Trophoblast cell (in vitro differentiated cells and primary cell): ENCODE measurements at regions not wholly inside any gene's neighbourhood (a gene's known extent, or its start where the extent isn't known, plus 50 kb on each side); places are given as distances from the start of the nearest gene placed in this dataset.
"Not testable (repeated sequence)": the region's sequence is repeated elsewhere in the genome, so short reads cannot be mapped to it uniquely, and the experiment has no call there.

ENCODE experiments used
- DNase-seq, 2 donors: peaks; one replicate each; pipeline ENCODE4 v3.0.0-alpha.2; 2016
- H2AFZ ChIP-seq: 2 replicates; pipeline ENCODE4 v1.6.1; 2013; ENCODE audit warnings: low read length, moderate library complexity, mild to moderate bottlenecking; ENCODE audit not compliant: insufficient read depth, poor library complexity
- H2AK5ac ChIP-seq: 2 replicates; pipeline ENCODE4 v1.6.1; 2013; ENCODE audit warnings: mild to moderate bottlenecking, low read length
- H2BK120ac ChIP-seq: 2 replicates; pipeline ENCODE4 v1.6.1; 2013; ENCODE audit warnings: low read length, mild to moderate bottlenecking, moderate library complexity; ENCODE audit not compliant: insufficient read depth, poor library complexity
- H2BK12ac ChIP-seq: 2 replicates; pipeline ENCODE4 v1.6.1; 2013; ENCODE audit warnings: mild to moderate bottlenecking, low read length, moderate library complexity
- H2BK5ac ChIP-seq: 2 replicates; pipeline ENCODE4 v1.6.1; 2013; ENCODE audit warnings: low read length, low read depth, moderate library complexity, mild to moderate bottlenecking; ENCODE audit not compliant: poor library complexity
- H3K14ac ChIP-seq: 2 replicates; pipeline ENCODE4 v1.6.1; 2013; ENCODE audit warnings: mild to moderate bottlenecking, low read length
- H3K18ac ChIP-seq: 2 replicates; pipeline ENCODE4 v1.6.1; 2013; ENCODE audit warnings: mild to moderate bottlenecking, low read length
- H3K23ac ChIP-seq: 2 replicates; pipeline ENCODE4 v1.6.1; 2013; ENCODE audit warnings: low read length
- H3K27ac ChIP-seq: 2 replicates; pipeline ENCODE4 v1.5.1; 2013; ENCODE audit warnings: low read depth, mild to moderate bottlenecking, inconsistent platforms, low read length, moderate library complexity
- H3K27me3 ChIP-seq: 2 replicates; pipeline ENCODE4 v1.6.1; 2013; ENCODE audit warnings: inconsistent platforms, mild to moderate bottlenecking, low read length, moderate library complexity; ENCODE audit not compliant: insufficient read depth
- H3K36me3 ChIP-seq, 2 experiments: 1 replicate in 1 of 2; 2 replicates in 1 of 2; pipeline ENCODE4 v1.6.1; 2013; ENCODE audit warnings: low read length in 2 of 2, mild to moderate bottlenecking in 2 of 2, moderate library complexity in 1 of 2; ENCODE audit not compliant: insufficient read depth in 2 of 2, control insufficient read depth in 1 of 2
- H3K4ac ChIP-seq: 2 replicates; pipeline ENCODE4 v1.6.1; 2013; ENCODE audit warnings: low read depth, mild to moderate bottlenecking, low read length, moderate library complexity
- H3K4me1 ChIP-seq, 2 experiments: 1 replicate in 1 of 2; 2 replicates in 1 of 2; pipeline ENCODE4 v1.6.1; 2013; ENCODE audit warnings: low read length in 2 of 2, mild to moderate bottlenecking in 2 of 2, moderate library complexity in 1 of 2; ENCODE audit not compliant: insufficient read depth in 2 of 2, control insufficient read depth in 1 of 2
- H3K4me2 ChIP-seq: 2 replicates; pipeline ENCODE4 v1.6.1; 2013; ENCODE audit warnings: inconsistent platforms, mild to moderate bottlenecking, low read length, moderate library complexity
- H3K4me3 ChIP-seq: 2 replicates; pipeline ENCODE4 v1.5.1; 2013; ENCODE audit warnings: mild to moderate bottlenecking, low read depth, low read length, inconsistent platforms
- H3K79me1 ChIP-seq: one replicate; pipeline ENCODE4 v1.6.1; 2013; ENCODE audit warnings: low read length
- H3K79me2 ChIP-seq: 2 replicates; pipeline ENCODE4 v1.6.1; 2013; ENCODE audit warnings: low read length, mild to moderate bottlenecking; ENCODE audit not compliant: control insufficient read depth, insufficient read depth, poor library complexity
- H3K9ac ChIP-seq: 2 replicates; pipeline ENCODE4 v1.6.1; 2013; ENCODE audit warnings: mild to moderate bottlenecking, low read length
- H3K9me3 ChIP-seq: 2 replicates; pipeline ENCODE4 v1.6.1; 2013; ENCODE audit warnings: low read depth, mild to moderate bottlenecking, control low read depth, inconsistent platforms, low read length; ENCODE audit not compliant: insufficient read depth
- H4K12ac ChIP-seq: 2 replicates; pipeline ENCODE4 v1.6.1; 2013; ENCODE audit warnings: low read depth, mild to moderate bottlenecking, low read length, moderate library complexity
- H4K8ac ChIP-seq: 2 replicates; pipeline ENCODE4 v1.6.1; 2013; ENCODE audit warnings: low read depth, mild to moderate bottlenecking, low read length, moderate library complexity
- H4K91ac ChIP-seq: one replicate; pipeline ENCODE4 v1.6.1; 2013; ENCODE audit warnings: low read depth, mild to moderate bottlenecking, low read length, moderate library complexity
- WGBS: extraction: QIAGEN DNeasy Blood & Tissue Kit; methylation state at CpG from one replicate; pipeline ENCODE4 v1.1.7; 2013; ENCODE audit warnings: missing lambda C conversion rate; ENCODE audit not compliant: insufficient read length, insufficient coverage; ENCODE audit errors: extremely low coverage; 5-methylcytosine and 5-hydroxymethylcytosine counted together

GRCh38 chrX:115357326-115358120, 68.0 kb downstream of the LUZP4 start:
- no peak overlapping the region for H3K14ac ChIP-seq
- H3K4ac ChIP-seq, result no peak overlapping the region
- H3K27ac ChIP-seq, result no peak overlapping the region
- H3K4me2 ChIP-seq, result no peak overlapping the region
- H3K79me1 ChIP-seq, result no peaks in the 10 kb centered on the region
- no peaks in the 10 kb centered on the region for H3K4me1 ChIP-seq
- no peak overlapping the region for H2BK5ac ChIP-seq
- no peak for DNase-seq
- H3K9ac ChIP-seq, result no peak overlapping the region
- H2AK5ac ChIP-seq, result no peak overlapping the region
- no CpG with 5 or more reads among the region's 3 CpGs for WGBS
- H2AFZ ChIP-seq, result no peak overlapping the region
- H4K8ac ChIP-seq, result no peak overlapping the region
- no peak overlapping the region for H4K12ac ChIP-seq
- H2BK12ac ChIP-seq, result no peak overlapping the region
- no peak overlapping the region for H3K18ac ChIP-seq
- no peaks in the 10 kb centered on the region for H3K27me3 ChIP-seq
- H3K36me3 ChIP-seq, result no peaks in the 10 kb centered on the region
- no peaks in the 10 kb centered on the region for H3K79me2 ChIP-seq
- H4K91ac ChIP-seq, result no peak overlapping the region
- H2BK120ac ChIP-seq, result no peak overlapping the region
- no peak overlapping the region for H3K4me3 ChIP-seq
- H3K9me3 ChIP-seq, result no peaks in the 10 kb centered on the region
- no peak overlapping the region for H3K23ac ChIP-seq

DNA sequence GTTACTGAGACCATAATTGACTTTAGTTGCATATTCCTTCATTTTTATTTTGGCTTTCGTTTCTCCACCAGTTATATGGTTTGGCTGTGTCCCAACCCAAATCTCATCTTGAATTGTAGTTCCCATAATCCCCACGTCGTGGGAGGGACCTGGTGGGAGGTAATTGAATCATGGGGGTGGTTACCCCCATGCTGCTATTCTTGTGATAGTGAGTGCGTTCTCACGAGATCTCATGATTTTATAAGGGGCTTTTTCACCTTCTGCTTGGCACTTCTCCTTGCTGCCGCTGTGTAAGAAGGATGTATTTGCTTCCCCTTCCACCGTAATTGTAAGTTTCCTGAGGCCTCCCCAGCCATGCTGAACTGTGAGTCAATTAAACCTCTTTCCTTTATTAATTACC, 70.0 kb downstream of the LUZP4 start:
- H3K9me3 ChIP-seq, result not testable (repeated sequence)

GRCh38 chrX:115360220-115360781, 70.8 kb downstream of the LUZP4 start:
- no peak overlapping the region for H2AFZ ChIP-seq
- no peak overlapping the region for H4K91ac ChIP-seq
- H3K4ac ChIP-seq, result no peak overlapping the region
- H3K18ac ChIP-seq, result no peak overlapping the region
- H3K4me2 ChIP-seq, result no peak overlapping the region
- no peak overlapping the region for H3K4me3 ChIP-seq
- no peak overlapping the region for H3K9ac ChIP-seq
- H3K23ac ChIP-seq, result no peak overlapping the region
- no peak overlapping the region for H2BK5ac ChIP-seq
- DNase-seq, result no peak
- H3K36me3 ChIP-seq, result no peaks in the 10 kb centered on the region
- no peak overlapping the region for H2AK5ac ChIP-seq
- no peaks in the 10 kb centered on the region for H3K9me3 ChIP-seq
- H3K4me1 ChIP-seq, result no peaks in the 10 kb centered on the region
- H4K12ac ChIP-seq, result no peak overlapping the region
- H3K79me2 ChIP-seq, result no peaks in the 10 kb centered on the region
- no peak overlapping the region for H2BK12ac ChIP-seq
- no peaks in the 10 kb centered on the region for H3K27me3 ChIP-seq
- no peak overlapping the region for H2BK120ac ChIP-seq
- H4K8ac ChIP-seq, result no peak overlapping the region
- no peak overlapping the region for H3K27ac ChIP-seq
- H3K79me1 ChIP-seq, result no peaks in the 10 kb centered on the region
- H3K14ac ChIP-seq, result no peak overlapping the region
- WGBS, result no CpG with 5 or more reads among the region's 2 CpGs

More for the DNA sequence above, 70.0 kb downstream of the LUZP4 start:
- H3K4ac ChIP-seq, H3K4me2 ChIP-seq, H3K9ac ChIP-seq, H2BK5ac ChIP-seq, H3K79me1 ChIP-seq, H3K27me3 ChIP-seq, DNase-seq, H2AK5ac ChIP-seq, H4K91ac ChIP-seq, H4K8ac ChIP-seq, H3K23ac ChIP-seq, H3K36me3 ChIP-seq, H3K27ac ChIP-seq, H2BK120ac ChIP-seq, H3K79me2 ChIP-seq, H3K18ac ChIP-seq, H3K14ac ChIP-seq, H3K4me1 ChIP-seq, H4K12ac ChIP-seq, H2BK12ac ChIP-seq, H3K4me3 ChIP-seq, H2AFZ ChIP-seq: not testable (repeated sequence)
- WGBS, result no CpG with 5 or more reads among the region's 7 CpGs

DNA sequence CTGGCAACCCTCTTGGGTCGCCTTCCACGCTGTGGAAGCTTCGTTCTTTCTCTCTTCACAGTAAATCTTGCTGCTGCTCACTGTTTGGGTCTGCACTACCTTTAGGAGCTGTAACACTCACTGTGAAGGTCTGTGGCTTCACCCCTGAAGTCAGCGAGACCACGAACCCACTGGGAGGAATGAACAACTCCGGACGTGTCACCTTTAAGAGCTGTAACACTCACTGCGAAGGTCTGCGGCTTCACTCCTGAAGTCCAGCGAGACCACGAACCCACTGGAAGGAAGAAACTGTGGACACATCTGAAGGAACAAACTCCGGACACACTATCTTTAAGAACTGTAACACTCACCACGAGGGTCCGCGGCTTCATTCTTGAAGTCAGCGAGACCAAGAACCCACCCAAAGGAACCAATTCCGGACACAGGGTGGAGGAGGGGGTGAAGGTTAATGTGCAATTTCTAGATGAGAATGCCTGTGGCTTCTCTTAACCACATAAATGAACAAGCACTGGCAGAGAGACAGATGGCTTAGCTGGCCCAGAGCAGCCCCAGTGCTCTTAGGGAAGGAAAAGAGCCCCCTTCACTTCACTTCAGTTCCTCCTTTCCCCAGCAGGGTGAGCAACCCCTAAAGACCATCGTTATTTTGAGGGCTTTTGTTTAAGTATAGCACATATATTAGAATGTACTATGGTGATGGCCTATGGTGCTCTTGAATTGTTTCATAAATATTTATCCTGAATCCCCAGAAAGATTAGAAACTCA, 73.0 kb downstream of the LUZP4 start:
- no peak overlapping the region for H2BK12ac ChIP-seq
- no peak overlapping the region for H3K14ac ChIP-seq
- H4K8ac ChIP-seq, result no peak overlapping the region
- H3K27me3 ChIP-seq, result no peaks in the 10 kb centered on the region
- DNase-seq, result no peak
- H2AK5ac ChIP-seq, result no peak overlapping the region
- H3K4me2 ChIP-seq, result no peak overlapping the region
- no peak overlapping the region for H4K91ac ChIP-seq
- peaks cover 2% of the 10 kb centered on the region for H3K79me1 ChIP-seq
- H4K12ac ChIP-seq, result no peak overlapping the region
- peaks cover 3 to 5% of the 10 kb centered on the region in 2 experiments for H3K4me1 ChIP-seq
- H3K23ac ChIP-seq, result no peak overlapping the region
- no peak overlapping the region for H2BK120ac ChIP-seq
- no peak overlapping the region for H3K18ac ChIP-seq
- no peak overlapping the region for H3K4me3 ChIP-seq
- H2AFZ ChIP-seq, result no peak overlapping the region
- H3K79me2 ChIP-seq, result no peaks in the 10 kb centered on the region
- no peak overlapping the region for H3K9ac ChIP-seq
- no peak overlapping the region for H3K27ac ChIP-seq
- no peaks in the 10 kb centered on the region for H3K9me3 ChIP-seq
- H3K36me3 ChIP-seq, result no peaks in the 10 kb centered on the region
- no peak overlapping the region for H3K4ac ChIP-seq
- no CpG with 5 or more reads among the region's 18 CpGs for WGBS
- no peak overlapping the region for H2BK5ac ChIP-seq
